CD4-positive, alpha-beta T cell treated with Interleukin-4 for 1 hour (primary cell): ENCODE measurements at regions not wholly inside any gene's neighbourhood (a gene's known extent, or its start where the extent isn't known, plus 50 kb on each side); places are given as distances from the start of the nearest gene placed in this dataset.

Experiments used
- DNase-seq, 2 donors: peaks; one replicate each; pipeline ENCODE4 v3.0.0-alpha.2; 2020 to 2022

- no peak for DNase-seq
Measured at GRCh38 chr2:21288299-21288698, 164.5 kb downstream of the TDRD15 start.

DNA sequence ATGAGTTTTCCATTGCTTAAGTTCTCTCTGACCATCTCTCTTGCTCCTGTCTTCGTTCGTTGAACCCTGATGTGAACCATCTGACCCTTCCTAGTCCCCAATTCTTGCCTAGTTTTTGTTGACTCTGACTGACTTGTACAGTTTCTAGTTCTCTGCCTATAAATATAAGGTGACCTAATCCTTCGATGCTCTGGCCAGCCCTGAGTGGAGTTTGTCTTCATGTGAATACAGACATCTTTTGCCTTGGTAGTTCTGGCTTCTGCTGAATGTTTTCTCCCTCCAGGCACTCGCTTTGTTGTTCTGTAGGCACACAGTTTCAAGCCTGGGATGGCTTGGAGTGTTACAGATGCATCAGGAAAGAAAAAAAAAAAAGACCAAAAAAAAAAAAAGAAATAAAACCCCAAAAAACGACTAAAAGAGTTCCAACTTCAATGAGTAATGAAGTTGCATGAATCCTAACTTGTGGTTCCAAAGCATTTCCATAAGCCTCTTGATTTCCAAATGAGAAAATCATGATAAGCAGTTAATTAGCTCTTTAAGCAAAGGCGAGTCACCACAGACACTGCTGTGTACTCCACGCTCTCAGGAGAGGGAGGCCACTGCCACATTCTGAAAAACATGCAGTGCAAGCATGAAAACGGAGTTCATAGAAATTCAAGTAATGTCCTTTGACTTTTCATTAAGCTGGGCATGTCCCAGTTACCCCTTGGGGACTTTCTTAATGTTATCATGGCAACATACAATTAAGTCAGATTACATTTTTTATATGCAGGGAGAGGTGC is 165.2 kb downstream of the TDRD15 start:
- DNase-seq = no peak

DNA sequence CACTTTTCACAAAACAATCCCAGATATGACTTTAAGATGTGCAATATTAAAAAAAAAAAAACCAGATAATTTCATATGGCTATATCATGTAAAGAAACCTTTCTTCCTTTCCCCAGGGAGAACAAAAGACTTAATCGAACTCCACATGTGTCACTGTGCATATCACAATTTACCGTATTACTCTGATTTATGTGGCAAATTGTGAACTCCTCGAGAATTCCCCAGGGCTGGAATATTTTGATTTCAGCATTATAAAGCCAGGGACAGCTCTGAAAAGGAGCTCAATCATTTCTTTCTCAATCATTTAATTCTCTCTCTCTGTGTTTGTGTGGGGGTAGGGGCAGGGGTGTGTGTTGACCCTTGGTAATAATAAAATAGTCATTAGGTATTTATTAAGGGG is 165.8 kb downstream of the TDRD15 start:
- DNase-seq = no peak

- DNase-seq = no peak
Measured at GRCh38 chr2:21289989-21290388, 166.2 kb downstream of the TDRD15 start.

DNA sequence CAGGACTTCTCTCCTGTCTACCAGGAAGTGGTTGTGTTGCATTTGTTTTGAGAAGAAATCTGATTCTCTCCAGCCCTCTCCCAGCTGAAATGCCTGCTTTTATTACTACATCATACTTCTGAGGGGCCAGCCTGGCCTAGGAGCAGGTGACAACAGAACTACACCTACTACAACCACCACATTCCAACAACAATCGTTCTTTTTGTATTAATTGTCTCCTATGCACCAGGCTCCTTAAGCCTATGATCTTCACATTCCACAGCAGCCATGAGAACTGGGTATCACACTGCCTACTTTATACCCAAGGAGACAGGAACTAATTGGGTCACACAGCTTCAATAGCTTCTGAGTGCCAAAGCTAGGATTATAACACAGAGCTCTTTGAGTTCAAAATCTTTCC is 167.7 kb downstream of the TDRD15 start:
- no peak for DNase-seq

DNA sequence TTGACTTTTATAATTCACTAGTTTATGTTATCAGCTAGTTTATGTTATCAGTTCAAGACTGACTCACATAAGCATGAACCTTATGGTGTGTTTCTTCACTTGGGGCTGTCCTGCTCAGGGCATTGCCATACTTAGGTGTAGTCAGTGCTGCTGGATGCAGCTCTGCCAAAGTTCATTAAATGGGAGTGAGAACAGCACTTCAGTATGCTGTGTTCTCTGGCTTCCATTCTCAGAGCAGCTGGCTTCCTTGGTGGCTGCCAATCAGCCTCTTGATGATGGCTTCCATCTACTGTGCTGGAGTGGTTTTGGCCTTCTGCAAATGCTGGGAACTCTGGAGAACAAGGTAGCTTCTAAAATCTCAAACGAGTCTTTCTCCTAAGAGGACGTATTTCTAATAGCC is 170.7 kb downstream of the TDRD15 start:
- DNase-seq = no peak

- DNase-seq = no peak
Measured at GRCh38 chr2:21299411-21299810, 175.6 kb downstream of the TDRD15 start.

DNA sequence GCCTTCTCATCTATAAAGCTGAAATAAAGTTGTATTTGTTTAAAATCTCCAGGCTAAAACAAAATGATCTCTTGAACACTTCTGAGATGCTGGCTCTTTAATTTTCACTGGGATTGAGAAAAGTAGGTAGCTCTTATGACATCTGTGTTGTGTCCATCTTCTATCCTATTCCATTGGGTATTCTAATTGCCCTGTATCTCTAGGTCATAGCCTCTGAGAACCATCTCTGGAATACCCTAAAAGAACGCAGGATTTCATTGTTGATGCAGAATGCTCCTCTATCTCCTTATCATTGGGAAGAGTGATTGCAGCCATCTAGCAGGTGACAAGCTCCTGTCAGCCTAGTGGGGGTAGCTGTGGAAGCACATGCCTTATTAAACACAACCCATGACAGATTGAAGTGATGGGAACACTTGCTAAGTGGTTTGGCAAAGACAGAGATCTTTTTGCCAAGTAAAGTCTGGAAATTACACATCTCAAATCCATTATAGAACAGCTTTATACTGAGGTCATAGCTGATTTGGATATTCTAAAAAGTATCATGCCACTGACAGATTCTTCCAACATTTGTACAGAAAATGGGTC is 178.2 kb downstream of the TDRD15 start:
- no peak for DNase-seq

DNA sequence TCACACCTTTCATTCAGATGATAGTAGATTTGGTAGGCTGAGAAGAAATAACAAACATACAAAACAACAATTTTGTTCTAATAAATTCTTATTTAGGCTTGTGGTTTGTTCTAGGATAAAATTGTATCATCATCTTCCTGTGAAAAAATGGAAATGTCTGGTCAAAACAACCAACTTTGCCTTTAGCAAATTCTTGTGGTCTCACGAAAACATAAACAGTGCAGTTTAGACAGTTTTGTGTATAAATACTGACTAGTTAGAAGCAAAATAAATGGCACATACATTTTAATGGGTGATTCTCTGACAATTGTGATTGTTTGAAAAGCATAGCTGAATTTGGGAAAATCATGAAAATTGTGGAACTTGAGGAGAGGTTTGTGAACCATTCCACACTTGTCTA is 180.1 kb downstream of the TDRD15 start:
- DNase-seq = no peak

GRCh38 chr2:21305581-21305980 is 181.8 kb downstream of the TDRD15 start:
- DNase-seq = no peak

- DNase-seq = no peak
Measured at GRCh38 chr2:21306235-21306634, 182.5 kb downstream of the TDRD15 start.

- no peak for DNase-seq
Measured at GRCh38 chr2:21307037-21307436, 183.3 kb downstream of the TDRD15 start.

GRCh38 chr2:21310493-21310892 is 186.7 kb downstream of the TDRD15 start:
- no peak for DNase-seq

- DNase-seq = no peak
Measured at GRCh38 chr2:21314322-21314835, 190.6 kb downstream of the TDRD15 start.

DNA sequence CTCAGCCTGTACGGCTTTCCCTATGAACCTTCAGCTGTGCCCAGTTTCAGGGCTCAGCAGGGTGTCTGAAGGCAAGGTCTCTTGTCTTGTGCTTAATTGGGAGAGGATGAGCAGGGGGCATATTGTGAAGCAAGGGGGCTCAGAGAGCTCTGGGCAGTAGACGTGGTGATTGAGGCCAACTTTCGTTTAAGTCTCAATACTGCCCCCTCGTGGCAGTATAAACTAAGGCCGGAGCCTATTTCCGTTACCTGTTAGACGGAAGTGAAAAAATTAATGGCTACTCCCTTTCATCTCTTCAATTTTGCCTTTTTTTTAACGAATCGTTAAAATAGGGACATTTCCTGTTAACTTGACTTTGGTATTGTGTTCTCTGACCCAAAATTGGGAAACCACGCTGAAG is 193.4 kb downstream of the TDRD15 start:
- DNase-seq = peak; percentile 15 to 17

DNA sequence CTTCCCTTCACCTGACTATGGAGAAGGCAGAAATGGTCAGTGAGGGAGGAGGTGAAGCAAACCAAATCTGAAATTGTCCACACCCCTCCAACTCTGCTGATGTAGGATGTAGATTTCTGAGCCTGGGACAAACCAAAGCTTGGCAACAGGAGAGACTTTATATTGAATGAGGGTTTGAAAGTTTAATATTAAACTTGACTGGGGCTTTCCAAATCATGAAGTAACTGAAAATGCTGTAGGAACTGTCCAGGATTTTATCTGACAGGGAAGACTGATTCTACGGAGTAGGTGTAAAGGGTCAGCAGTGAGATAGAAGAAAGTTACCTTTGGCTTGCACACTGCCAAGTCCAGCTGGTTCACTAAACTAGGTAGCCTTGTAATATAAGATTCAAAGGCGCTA is 194.5 kb downstream of the TDRD15 start:
- no peak for DNase-seq

DNA sequence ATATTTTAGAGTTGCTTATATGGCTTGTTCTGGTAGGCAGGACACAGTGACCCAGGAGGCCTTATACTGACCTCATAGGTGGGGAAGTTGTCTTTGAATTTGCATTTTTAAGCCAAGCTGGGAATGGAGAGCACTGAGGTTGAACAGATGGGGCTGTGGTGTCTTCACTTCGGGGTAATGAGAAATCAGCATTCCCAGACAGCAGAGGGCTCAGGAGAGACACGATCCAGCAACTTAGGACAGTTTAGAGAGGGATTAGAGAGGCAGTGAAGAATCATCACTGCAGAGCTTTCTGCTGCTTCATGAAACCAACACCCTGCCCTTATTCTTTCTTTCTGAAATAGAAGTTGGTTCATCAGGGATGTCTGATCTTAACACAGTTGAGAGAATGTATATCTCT is 202.4 kb downstream of the TDRD15 start:
- no peak for DNase-seq

- DNase-seq = no peak
Measured at GRCh38 chr2:21328177-21328576, 204.4 kb downstream of the TDRD15 start.

GRCh38 chr2:21330786-21331391 is 207.1 kb downstream of the TDRD15 start:
- DNase-seq = no peak

DNA sequence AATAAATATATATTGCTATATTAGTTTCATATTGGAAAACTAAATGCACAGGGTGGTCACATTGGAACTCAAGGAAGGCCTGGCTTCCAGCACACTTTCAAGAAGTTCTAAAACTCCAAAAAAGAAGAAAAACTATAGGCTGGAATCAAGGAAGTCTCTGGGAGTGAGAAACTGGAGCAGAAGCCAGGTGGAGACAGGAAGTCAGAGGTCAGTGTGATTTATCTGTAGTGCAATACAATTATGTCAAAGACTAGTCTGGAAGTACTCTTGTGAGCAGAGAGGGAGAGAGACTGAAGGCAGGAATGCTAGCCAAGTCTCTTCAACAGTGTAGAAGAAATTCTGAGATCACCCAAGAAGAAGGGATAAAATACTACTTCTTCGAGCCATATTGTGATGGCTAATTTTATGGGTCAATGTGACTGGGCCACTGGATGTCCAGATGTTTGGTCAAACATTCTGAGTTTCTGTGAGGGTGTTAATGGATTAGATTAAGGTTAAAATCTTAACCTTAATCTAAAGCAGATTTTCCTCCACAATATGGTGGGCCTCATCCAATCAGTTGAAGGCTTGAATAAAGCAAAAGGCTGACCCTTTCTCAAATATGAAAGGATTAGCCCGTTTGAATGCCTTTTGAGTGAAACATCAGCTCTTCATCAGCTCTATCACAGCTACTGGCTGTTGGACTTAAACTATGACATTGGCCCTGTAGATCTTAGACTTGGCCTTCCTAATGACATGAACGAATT is 208.0 kb downstream of the TDRD15 start:
- no peak for DNase-seq

- DNase-seq = no peak
Measured at GRCh38 chr2:21332993-21333625, 209.3 kb downstream of the TDRD15 start.

GRCh38 chr2:21333684-21334083 is 209.9 kb downstream of the TDRD15 start:
- DNase-seq = no peak

- no peak for DNase-seq
Measured at GRCh38 chr2:21346984-21347383, 223.2 kb downstream of the TDRD15 start.
